ENCODE measurements at regions not wholly inside any gene's neighbourhood (a gene's known extent, or its start where the extent isn't known, plus 50 kb on each side); places are given as distances from the start of the nearest gene placed in this dataset.

GRCh38 chr1:229070168-229070567 lies 200.7 kb upstream of the RAB4A start:
- TF ChIP-seq CTCF (conservative IDR thresholded peaks at IDR 0.05; ENCODE audit: low read depth, low read length) (no peak), EZH2 (IDR thresholded peaks at IDR 0.05; ENCODE audit: borderline replicate concordance, low read depth, low read length, poor library complexity, severe bottlenecking) (no peak)
